GM23338 (cell line): ENCODE measurements at regions not wholly inside any gene's neighbourhood (a gene's known extent, or its start where the extent isn't known, plus 50 kb on each side); places are given as distances from the start of the nearest gene placed in this dataset.

Source experiments
- ATAC-seq: fragments of 200-7000 bp; cut with Tn5 transposase; 3 replicates; pipeline ENCODE4 v1.9.1; 2020
- DNase-seq: peaks from one replicate; pipeline ENCODE4 v3.0.0-alpha.2; 2015; ENCODE audit warnings: low spot score
- H2AFZ ChIP-seq: fragments of 200-600 bp; sonication (generic); 2 replicates; pipeline ENCODE4 v1.8.0; 2016; ENCODE audit warnings: antibody characterized with exemption, mild to moderate bottlenecking, moderate library complexity
- H3F3A ChIP-seq: fragments of 200-600 bp; sonication (generic); replicated peaks from 2 replicates; pipeline ENCODE4 v1.8.0; 2017; ENCODE audit warnings: antibody characterized with exemption, mixed run types, low read depth
- H3K27ac ChIP-seq: fragments of 200-600 bp; sonication (generic); 2 replicates; pipeline ENCODE4 v1.6.1; 2016; ENCODE audit warnings: low read depth
- H3K27me3 ChIP-seq: fragments of 200-600 bp; sonication (generic); 2 replicates; pipeline ENCODE4 v1.8.0; 2016; ENCODE audit warnings: mild to moderate bottlenecking, mixed run types, moderate library complexity; ENCODE audit not compliant: insufficient read depth
- H3K36me3 ChIP-seq: fragments of 200-600 bp; sonication (generic); 2 replicates; pipeline ENCODE4 v1.8.0; 2016; ENCODE audit warnings: mild to moderate bottlenecking; ENCODE audit not compliant: insufficient read depth
- H3K4me1 ChIP-seq: fragments of 200-600 bp; sonication (generic); 2 replicates; pipeline ENCODE4 v1.8.0; 2016; ENCODE audit warnings: mild to moderate bottlenecking, moderate library complexity; ENCODE audit not compliant: insufficient read depth
- H3K4me2 ChIP-seq: fragments of 200-600 bp; sonication (generic); 2 replicates; pipeline ENCODE4 v1.7.1; 2017; ENCODE audit warnings: mixed run types
- H3K4me3 ChIP-seq: fragments of 200-600 bp; sonication (generic); 2 replicates; pipeline ENCODE4 v1.6.1; 2016; ENCODE audit warnings: mixed run types
- H3K79me2 ChIP-seq: fragments of 200-600 bp; sonication (generic); replicated peaks from 2 replicates; pipeline ENCODE4 v1.8.0; 2017; ENCODE audit warnings: mild to moderate bottlenecking; ENCODE audit not compliant: insufficient read depth
- H3K9me2 ChIP-seq: fragments of 200-600 bp; sonication (generic); 2 replicates; pipeline ENCODE4 v1.8.0; 2017; ENCODE audit not compliant: insufficient read depth
- H4K20me1 ChIP-seq: fragments of 200-600 bp; sonication (generic); replicated peaks from 2 replicates; pipeline ENCODE4 v1.8.0; 2017; ENCODE audit warnings: mild to moderate bottlenecking; ENCODE audit not compliant: insufficient read depth
- H3K27ac Mint-ChIP-seq: 2 replicates; pipeline ENCODE4 v1.8.0; 2020; ENCODE audit warnings: inconsistent platforms, mild to moderate bottlenecking, moderate library complexity, mixed read lengths
- H3K27me3 Mint-ChIP-seq: 3 replicates; pipeline ENCODE4 v1.8.0; 2022; ENCODE audit warnings: low read depth, mild to moderate bottlenecking, moderate library complexity, mixed read lengths, inconsistent platforms; ENCODE audit not compliant: insufficient read depth, poor library complexity
- H3K36me3 Mint-ChIP-seq: 3 replicates; pipeline ENCODE4 v1.8.0; 2021; ENCODE audit warnings: low read depth, mild to moderate bottlenecking, inconsistent platforms, moderate library complexity, mixed read lengths
- H3K4me1 Mint-ChIP-seq: 3 replicates; pipeline ENCODE4 v1.8.0; 2020; ENCODE audit warnings: mild to moderate bottlenecking, inconsistent platforms, mixed read lengths
- H3K4me3 Mint-ChIP-seq: 3 replicates; pipeline ENCODE4 v1.8.0; 2021; ENCODE audit warnings: moderate library complexity, mild to moderate bottlenecking, inconsistent platforms, mixed read lengths
- H3K9me3 Mint-ChIP-seq: 3 replicates; pipeline ENCODE4 v1.8.0; 2020; ENCODE audit warnings: moderate library complexity, mild to moderate bottlenecking, inconsistent platforms, mixed read lengths
- CREB1 ChIP-seq: fragments of 250-450 bp; sonication (Bioruptor Pico); IDR thresholded peaks from 2 replicates; pipeline ENCODE4 v1.5.0; 2020; ENCODE audit warnings: low read depth, mild to moderate bottlenecking, moderate library complexity
- ETS1 ChIP-seq: IDR thresholded peaks from 2 replicates; pipeline ENCODE4 v1.6.1; 2016; ENCODE audit warnings: antibody characterized with exemption
- EZH2 ChIP-seq: fragments of 200-600 bp; sonication (generic); IDR thresholded peaks from one replicate; pipeline ENCODE4 v1.8.0; 2017; ENCODE audit warnings: antibody characterized with exemption, mild to moderate bottlenecking, low read depth; ENCODE audit not compliant: unreplicated experiment
- EZH2phosphoT487 ChIP-seq: fragments of 200-600 bp; sonication (generic); IDR thresholded peaks from one replicate; pipeline ENCODE4 v1.8.1; 2018; ENCODE audit warnings: antibody characterized with exemption; ENCODE audit not compliant: unreplicated experiment
- JUNB ChIP-seq: IDR thresholded peaks from one replicate; pipeline ENCODE4 v1.6.1; 2016; ENCODE audit warnings: antibody characterized with exemption; ENCODE audit not compliant: unreplicated experiment
- NANOG ChIP-seq: IDR thresholded peaks from 2 replicates; pipeline ENCODE4 v1.6.1; 2016; ENCODE audit warnings: antibody characterized with exemption, borderline replicate concordance
- POLR2AphosphoS5 ChIP-seq: IDR thresholded peaks from 2 replicates; pipeline ENCODE4 v1.6.1; 2016; ENCODE audit warnings: antibody characterized with exemption, low read depth
- REST ChIP-seq: IDR thresholded peaks from one replicate; pipeline ENCODE4 v1.6.1; 2018; ENCODE audit warnings: antibody characterized with exemption; ENCODE audit not compliant: unreplicated experiment
- STAT1 ChIP-seq: IDR thresholded peaks from one replicate; pipeline ENCODE4 v1.6.1; 2016; ENCODE audit warnings: antibody characterized with exemption; ENCODE audit not compliant: unreplicated experiment
- ZNF114 ChIP-seq: fragments of 250-450 bp; sonication (Bioruptor Pico); IDR thresholded peaks from 2 replicates; pipeline ENCODE4 v1.5.0; 2020; ENCODE audit warnings: mild to moderate bottlenecking, moderate library complexity
- ZNF331 ChIP-seq: fragments of 250-450 bp; sonication (Bioruptor Pico); IDR thresholded peaks from 2 replicates; pipeline ENCODE4 v1.5.0; 2020; ENCODE audit warnings: low read depth, mild to moderate bottlenecking, moderate library complexity
- TF ChIP-seq, protein P1 (sequence below): fragments of 250-450 bp; sonication (Bioruptor Pico); IDR thresholded peaks from 2 replicates; pipeline ENCODE4 v1.5.0; 2020; ENCODE audit warnings: mild to moderate bottlenecking, moderate library complexity
- TF ChIP-seq, protein P2 (sequence below), 2 experiments: fragments of 200-600 bp in 1 of 2; sonication (generic) in 1 of 2; conservative IDR thresholded peaks; 2 replicates each; pipeline versions ENCODE4 v1.5.1 to v1.6.1; 2016 to 2017; ENCODE audit warnings: antibody characterized with exemption in 2 of 2, low read depth in 2 of 2, mild to moderate bottlenecking in 2 of 2, moderate library complexity in 1 of 2

DNA sequence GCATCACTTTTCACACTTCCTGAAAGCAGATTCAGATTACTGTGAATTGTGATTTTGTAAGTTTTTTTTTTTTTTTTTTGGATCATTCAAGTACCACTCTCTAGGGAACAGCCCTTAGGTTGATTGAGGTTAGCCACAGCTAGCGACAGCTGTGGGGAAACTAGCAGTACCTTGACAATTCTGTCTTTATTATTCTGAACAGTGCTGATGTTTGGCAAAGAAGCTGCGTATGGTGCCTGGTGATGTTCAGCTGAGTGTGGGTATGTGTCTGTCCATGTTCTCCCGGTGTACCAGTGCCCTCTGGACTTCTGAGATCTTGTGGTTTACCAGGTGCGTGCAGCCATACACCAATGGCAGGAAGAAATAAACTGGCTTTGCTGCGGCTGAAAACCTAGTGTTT is 117.3 kb upstream of the PLPPR1 start:
- ATAC-seq, result peak; percentile 63
- peaks cover under 1% of the 10 kb centered on the region for H3K27me3 Mint-ChIP-seq
- H3K27me3 ChIP-seq, result no peaks in the 10 kb centered on the region
- no peaks in the 10 kb centered on the region for H4K20me1 ChIP-seq
- H3K4me3 ChIP-seq, result no peak overlapping the region
- H3K4me2 ChIP-seq, result 0 out of 2 replicates have a peak overlapping the region, but pooled peaks have one; percentile 20
- H3K36me3 ChIP-seq, result no peaks in the 10 kb centered on the region
- TF ChIP-seq ZNF114 (CRISPR knock-in tag) (no peak), JUNB (no peak), ZNF331 (CRISPR knock-in tag) (no peak), REST (no peak), EZH2phosphoT487 (no peak), NANOG (no peak), EZH2 (no peak), CREB1 (CRISPR knock-in tag) (no peak), POLR2AphosphoS5 (no peak), ETS1 (no peak), STAT1 (no peak)
- TF ChIP-seq, protein P1, sequence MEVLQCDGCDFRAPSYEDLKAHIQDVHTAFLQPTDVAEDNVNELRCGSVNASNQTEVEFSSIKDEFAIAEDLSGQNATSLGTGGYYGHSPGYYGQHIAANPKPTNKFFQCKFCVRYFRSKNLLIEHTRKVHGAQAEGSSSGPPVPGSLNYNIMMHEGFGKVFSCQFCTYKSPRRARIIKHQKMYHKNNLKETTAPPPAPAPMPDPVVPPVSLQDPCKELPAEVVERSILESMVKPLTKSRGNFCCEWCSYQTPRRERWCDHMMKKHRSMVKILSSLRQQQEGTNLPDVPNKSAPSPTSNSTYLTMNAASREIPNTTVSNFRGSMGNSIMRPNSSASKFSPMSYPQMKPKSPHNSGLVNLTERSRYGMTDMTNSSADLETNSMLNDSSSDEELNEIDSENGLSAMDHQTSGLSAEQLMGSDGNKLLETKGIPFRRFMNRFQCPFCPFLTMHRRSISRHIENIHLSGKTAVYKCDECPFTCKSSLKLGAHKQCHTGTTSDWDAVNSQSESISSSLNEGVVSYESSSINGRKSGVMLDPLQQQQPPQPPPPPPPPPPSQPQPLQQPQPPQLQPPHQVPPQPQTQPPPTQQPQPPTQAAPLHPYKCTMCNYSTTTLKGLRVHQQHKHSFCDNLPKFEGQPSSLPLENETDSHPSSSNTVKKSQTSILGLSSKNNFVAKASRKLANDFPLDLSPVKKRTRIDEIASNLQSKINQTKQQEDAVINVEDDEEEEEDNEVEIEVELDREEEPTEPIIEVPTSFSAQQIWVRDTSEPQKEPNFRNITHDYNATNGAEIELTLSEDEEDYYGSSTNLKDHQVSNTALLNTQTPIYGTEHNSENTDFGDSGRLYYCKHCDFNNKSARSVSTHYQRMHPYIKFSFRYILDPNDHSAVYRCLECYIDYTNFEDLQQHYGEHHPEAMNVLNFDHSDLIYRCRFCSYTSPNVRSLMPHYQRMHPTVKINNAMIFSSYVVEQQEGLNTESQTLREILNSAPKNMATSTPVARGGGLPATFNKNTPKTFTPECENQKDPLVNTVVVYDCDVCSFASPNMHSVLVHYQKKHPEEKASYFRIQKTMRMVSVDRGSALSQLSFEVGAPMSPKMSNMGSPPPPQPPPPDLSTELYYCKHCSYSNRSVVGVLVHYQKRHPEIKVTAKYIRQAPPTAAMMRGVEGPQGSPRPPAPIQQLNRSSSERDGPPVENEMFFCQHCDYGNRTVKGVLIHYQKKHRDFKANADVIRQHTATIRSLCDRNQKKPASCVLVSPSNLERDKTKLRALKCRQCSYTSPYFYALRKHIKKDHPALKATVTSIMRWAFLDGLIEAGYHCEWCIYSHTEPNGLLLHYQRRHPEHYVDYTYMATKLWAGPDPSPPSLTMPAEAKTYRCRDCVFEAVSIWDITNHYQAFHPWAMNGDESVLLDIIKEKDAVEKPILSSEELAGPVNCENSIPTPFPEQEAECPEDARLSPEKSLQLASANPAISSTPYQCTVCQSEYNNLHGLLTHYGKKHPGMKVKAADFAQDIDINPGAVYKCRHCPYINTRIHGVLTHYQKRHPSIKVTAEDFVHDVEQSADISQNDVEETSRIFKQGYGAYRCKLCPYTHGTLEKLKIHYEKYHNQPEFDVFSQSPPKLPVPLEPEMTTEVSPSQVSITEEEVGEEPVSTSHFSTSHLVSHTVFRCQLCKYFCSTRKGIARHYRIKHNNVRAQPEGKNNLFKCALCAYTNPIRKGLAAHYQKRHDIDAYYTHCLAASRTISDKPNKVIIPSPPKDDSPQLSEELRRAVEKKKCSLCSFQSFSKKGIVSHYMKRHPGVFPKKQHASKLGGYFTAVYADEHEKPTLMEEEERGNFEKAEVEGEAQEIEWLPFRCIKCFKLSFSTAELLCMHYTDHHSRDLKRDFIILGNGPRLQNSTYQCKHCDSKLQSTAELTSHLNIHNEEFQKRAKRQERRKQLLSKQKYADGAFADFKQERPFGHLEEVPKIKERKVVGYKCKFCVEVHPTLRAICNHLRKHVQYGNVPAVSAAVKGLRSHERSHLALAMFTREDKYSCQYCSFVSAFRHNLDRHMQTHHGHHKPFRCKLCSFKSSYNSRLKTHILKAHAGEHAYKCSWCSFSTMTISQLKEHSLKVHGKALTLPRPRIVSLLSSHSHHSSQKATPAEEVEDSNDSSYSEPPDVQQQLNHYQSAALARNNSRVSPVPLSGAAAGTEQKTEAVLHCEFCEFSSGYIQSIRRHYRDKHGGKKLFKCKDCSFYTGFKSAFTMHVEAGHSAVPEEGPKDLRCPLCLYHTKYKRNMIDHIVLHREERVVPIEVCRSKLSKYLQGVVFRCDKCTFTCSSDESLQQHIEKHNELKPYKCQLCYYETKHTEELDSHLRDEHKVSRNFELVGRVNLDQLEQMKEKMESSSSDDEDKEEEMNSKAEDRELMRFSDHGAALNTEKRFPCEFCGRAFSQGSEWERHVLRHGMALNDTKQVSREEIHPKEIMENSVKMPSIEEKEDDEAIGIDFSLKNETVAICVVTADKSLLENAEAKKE (CRISPR knock-in tag), result no peak
- TF ChIP-seq, protein P2, sequence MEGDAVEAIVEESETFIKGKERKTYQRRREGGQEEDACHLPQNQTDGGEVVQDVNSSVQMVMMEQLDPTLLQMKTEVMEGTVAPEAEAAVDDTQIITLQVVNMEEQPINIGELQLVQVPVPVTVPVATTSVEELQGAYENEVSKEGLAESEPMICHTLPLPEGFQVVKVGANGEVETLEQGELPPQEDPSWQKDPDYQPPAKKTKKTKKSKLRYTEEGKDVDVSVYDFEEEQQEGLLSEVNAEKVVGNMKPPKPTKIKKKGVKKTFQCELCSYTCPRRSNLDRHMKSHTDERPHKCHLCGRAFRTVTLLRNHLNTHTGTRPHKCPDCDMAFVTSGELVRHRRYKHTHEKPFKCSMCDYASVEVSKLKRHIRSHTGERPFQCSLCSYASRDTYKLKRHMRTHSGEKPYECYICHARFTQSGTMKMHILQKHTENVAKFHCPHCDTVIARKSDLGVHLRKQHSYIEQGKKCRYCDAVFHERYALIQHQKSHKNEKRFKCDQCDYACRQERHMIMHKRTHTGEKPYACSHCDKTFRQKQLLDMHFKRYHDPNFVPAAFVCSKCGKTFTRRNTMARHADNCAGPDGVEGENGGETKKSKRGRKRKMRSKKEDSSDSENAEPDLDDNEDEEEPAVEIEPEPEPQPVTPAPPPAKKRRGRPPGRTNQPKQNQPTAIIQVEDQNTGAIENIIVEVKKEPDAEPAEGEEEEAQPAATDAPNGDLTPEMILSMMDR (conservative IDR thresholded peaks at IDR 0.05; ENCODE audit: low read depth in 2 of 2), result no peak
- peak; percentile 5 for DNase-seq
- no peaks in the 10 kb centered on the region for H3K36me3 Mint-ChIP-seq
- no peaks in the 10 kb centered on the region for H3F3A ChIP-seq
- H3K27ac ChIP-seq, result no peak overlapping the region
- peaks cover 3% of the 10 kb centered on the region; the same call in 2 of the 3 replicates for H3K4me1 Mint-ChIP-seq
- no peaks in the 10 kb centered on the region for H3K79me2 ChIP-seq
- H3K4me1 ChIP-seq, result peaks cover 5% of the 10 kb centered on the region; the same call in 1 of the 2 replicates
- peak overlapping the region; percentile 30; the same call in 1 of the 2 replicates for H2AFZ ChIP-seq
- H3K4me3 Mint-ChIP-seq, result no peak overlapping the region
- no peaks in the 10 kb centered on the region for H3K9me3 Mint-ChIP-seq
- H3K9me2 ChIP-seq, result peaks cover 8% of the 10 kb centered on the region
- H3K27ac Mint-ChIP-seq, result peak overlapping the region; percentile 76; the same call in 1 of the 2 replicates
